Fibroblast of the aortic adventitia (primary cell): ENCODE measurements at regions not wholly inside any gene's neighbourhood (a gene's known extent, or its start where the extent isn't known, plus 50 kb on each side); places are given as distances from the start of the nearest gene placed in this dataset.
A peak's percentile ranks its signal among the peaks of the same experiment; 100 is the strongest.

ENCODE experiments used
- DNase-seq: peaks from one replicate; pipeline ENCODE4 v3.0.0-alpha.2; 2010; ENCODE audit warnings: low read depth
- H3K4me3 ChIP-seq: 2 replicates; pipeline ENCODE4 v1.5.1; 2011; ENCODE audit warnings: low read depth, mild to moderate bottlenecking, control low read depth, low read length, moderate library complexity
- TF ChIP-seq, protein P1 (sequence below): IDR thresholded peaks from 2 replicates; pipeline ENCODE4 v1.5.1; 2011; ENCODE audit warnings: mild to moderate bottlenecking, low read length, control low read depth, inconsistent platforms; ENCODE audit not compliant: insufficient read depth

DNA sequence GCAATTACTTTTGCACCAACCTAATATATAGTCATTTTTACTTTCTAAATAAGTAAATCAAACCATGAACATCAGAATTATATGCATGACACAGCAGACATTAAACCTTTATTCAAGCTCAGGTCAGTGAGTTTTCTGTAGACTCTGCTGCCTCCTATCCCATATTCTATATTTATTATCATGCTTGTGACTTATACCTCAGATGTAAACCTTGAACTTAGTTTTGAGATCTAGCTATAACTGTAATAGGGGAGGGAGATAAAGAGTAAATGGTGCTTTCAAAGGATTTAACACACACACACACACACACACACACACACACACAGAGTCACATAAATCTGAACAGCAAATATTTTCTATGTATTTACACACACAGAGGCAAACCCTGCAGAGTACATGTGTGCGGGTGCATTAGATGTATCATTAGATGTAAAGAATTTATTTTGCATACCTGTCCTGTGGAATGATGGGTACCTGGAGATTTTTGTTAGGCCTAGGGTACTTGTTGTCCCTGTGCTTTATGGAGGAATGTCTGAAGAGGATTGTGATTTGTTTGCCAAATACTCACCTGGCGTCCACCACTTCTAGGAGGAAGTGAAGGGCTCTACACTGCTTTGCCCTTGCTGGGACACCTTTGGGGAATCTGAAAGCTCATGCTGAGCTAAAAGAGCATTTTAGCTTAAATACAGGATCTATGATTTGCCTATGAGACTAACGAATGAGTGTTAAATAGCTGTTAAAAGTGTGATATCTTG, 521.9 kb downstream of the KLF5 start:
- H3K4me3 ChIP-seq: no peak overlapping the region
- DNase-seq: no peak
- TF ChIP-seq, protein P1, sequence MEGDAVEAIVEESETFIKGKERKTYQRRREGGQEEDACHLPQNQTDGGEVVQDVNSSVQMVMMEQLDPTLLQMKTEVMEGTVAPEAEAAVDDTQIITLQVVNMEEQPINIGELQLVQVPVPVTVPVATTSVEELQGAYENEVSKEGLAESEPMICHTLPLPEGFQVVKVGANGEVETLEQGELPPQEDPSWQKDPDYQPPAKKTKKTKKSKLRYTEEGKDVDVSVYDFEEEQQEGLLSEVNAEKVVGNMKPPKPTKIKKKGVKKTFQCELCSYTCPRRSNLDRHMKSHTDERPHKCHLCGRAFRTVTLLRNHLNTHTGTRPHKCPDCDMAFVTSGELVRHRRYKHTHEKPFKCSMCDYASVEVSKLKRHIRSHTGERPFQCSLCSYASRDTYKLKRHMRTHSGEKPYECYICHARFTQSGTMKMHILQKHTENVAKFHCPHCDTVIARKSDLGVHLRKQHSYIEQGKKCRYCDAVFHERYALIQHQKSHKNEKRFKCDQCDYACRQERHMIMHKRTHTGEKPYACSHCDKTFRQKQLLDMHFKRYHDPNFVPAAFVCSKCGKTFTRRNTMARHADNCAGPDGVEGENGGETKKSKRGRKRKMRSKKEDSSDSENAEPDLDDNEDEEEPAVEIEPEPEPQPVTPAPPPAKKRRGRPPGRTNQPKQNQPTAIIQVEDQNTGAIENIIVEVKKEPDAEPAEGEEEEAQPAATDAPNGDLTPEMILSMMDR: no peak

DNA sequence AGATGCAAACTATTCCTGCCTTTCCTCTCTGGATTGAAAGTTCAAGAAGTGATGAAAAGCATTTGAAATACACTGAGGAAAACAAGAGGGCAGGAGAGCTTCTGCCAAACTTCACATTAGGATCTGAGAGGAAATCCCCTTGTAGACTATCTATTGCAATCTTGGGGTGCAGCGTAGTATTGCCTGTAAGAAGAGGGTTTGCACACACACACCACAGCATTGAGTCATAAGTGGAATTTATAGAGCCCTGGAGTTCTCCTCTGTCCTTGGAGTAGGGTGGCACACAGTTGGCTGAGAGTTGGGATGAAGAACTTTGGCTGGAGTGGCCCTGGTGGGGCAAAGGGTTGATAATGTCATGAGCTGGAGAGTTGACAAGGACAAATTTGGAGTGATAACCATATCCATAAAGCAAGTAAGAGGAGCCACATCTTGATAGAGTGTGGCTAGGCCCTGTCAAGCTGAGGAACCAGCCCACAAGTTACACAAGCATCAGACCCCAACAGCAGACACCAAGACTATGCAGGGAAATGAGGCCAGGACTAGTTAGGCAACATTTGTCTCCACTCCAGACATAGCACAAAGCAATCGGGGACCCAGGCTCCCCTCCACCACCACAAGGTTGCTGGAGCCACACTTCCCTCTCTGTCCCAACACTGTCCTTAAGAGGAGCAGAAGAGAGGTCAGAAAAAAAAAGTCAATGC, 520.9 kb downstream of the KLF5 start:
- DNase-seq: no peak
- H3K4me3 ChIP-seq: no peak overlapping the region
- TF ChIP-seq, protein P1: no peak

- H3K4me3 ChIP-seq: no peak overlapping the region
- TF ChIP-seq, protein P1: no peak
- DNase-seq: peak; percentile 18
These were observed 519.6 kb downstream of the KLF5 start for GRCh38 chr13:73578251-73578875.

- no peak for DNase-seq
- TF ChIP-seq, protein P1: no peak
- H3K4me3 ChIP-seq: no peak overlapping the region
These were observed 517.5 kb downstream of the KLF5 start for GRCh38 chr13:73576291-73576690.

- H3K4me3 ChIP-seq: no peak overlapping the region
- TF ChIP-seq, protein P1: no peak
- DNase-seq: no peak
These were observed 514.0 kb downstream of the KLF5 start for GRCh38 chr13:73572824-73573223.

- TF ChIP-seq, protein P1: no peak
- H3K4me3 ChIP-seq: no peak overlapping the region
- no peak for DNase-seq
These were observed 512.6 kb downstream of the KLF5 start for GRCh38 chr13:73571376-73571775.
